Heart left ventricle (tissue), 16 donors: ENCODE measurements at regions not wholly inside any gene's neighbourhood (a gene's known extent, or its start where the extent isn't known, plus 50 kb on each side); places are given as distances from the start of the nearest gene placed in this dataset.

ENCODE experiments used
- ATAC-seq, 4 donors: fragments of 200-7000 bp; cut with Tn5 transposase; one replicate each; pipeline ENCODE4 v1.9.1; 2020 to 2022; ENCODE audit warnings: moderate library complexity in 4 of 4, mild to moderate bottlenecking in 3 of 4, moderate number of reproducible peaks in 1 of 4
- DNase-seq, 5 donors: peaks; one replicate each; pipeline ENCODE4 v3.0.0-alpha.2; 2020
- H3K27ac ChIP-seq, 12 donors: fragments of 200-600 bp; sonication (generic) in 4 of 12; one replicate each; pipeline versions ENCODE4 v1.5.0 to v1.8.0; 2016 to 2022; ENCODE audit warnings: mild to moderate bottlenecking in 2 of 12
- H3K27me3 ChIP-seq, 9 donors: fragments of 200-600 bp; sonication (generic) in 2 of 9; one replicate each; pipeline versions ENCODE4 v1.5.1 to v1.8.0; 2016 to 2022; ENCODE audit warnings: mild to moderate bottlenecking in 3 of 9
- H3K36me3 ChIP-seq, 9 donors: fragments of 200-600 bp; sonication (generic) in 2 of 9; one replicate each; pipeline versions ENCODE4 v1.5.0 to v1.8.0; 2018 to 2022; ENCODE audit warnings: mild to moderate bottlenecking in 2 of 9
- H3K4me1 ChIP-seq, 12 donors: fragments of 200-600 bp; sonication (generic) in 4 of 12; one replicate each; pipeline versions ENCODE4 v1.5.0 to v1.8.0; 2016 to 2022; ENCODE audit warnings: mild to moderate bottlenecking in 3 of 12
- H3K4me3 ChIP-seq, 12 donors: fragments of 200-600 bp; sonication (generic) in 4 of 12; one replicate each; pipeline versions ENCODE4 v1.5.0 to v1.8.0; 2017 to 2022; ENCODE audit warnings: mild to moderate bottlenecking in 9 of 12, moderate library complexity in 4 of 12
- H3K9me3 ChIP-seq, 12 donors: fragments of 200-600 bp; sonication (generic) in 4 of 12; one replicate each; pipeline versions ENCODE4 v1.5.0 to v1.8.0; 2016 to 2022; ENCODE audit warnings: mild to moderate bottlenecking in 1 of 12
- POLR2A ChIP-seq, 2 donors: fragments of 450-650 bp; IDR thresholded peaks; one replicate each; pipeline ENCODE4 v1.6.1; 2017; ENCODE audit warnings: antibody characterized with exemption in 2 of 2, mild to moderate bottlenecking in 2 of 2, moderate library complexity in 2 of 2
- WGBS, 4 donors: extraction: QIAGEN DNeasy Blood & Tissue Kit in 2 of 4; methylation state at CpG; one replicate each; pipeline versions ENCODE4 v1.1.5 to v1.1.7; 2013 to 2018; 5-methylcytosine and 5-hydroxymethylcytosine counted together
- intact Hi-C, 10 donors: fragments of 100-400 bp; cut with DNase I; formaldehyde crosslinking; loops; one replicate each; pipeline versions ENCODE4 v1.11.1 to v1.14.2; 2022
- TF ChIP-seq, protein P1 (sequence below), 12 donors: fragments of 200-600 bp; sonication (generic) in 4 of 12; IDR thresholded peaks; one replicate each; pipeline versions ENCODE4 v1.5.0 to v1.8.0; 2018 to 2022; ENCODE audit warnings: antibody characterized with exemption in 12 of 12, mild to moderate bottlenecking in 5 of 12
- donor health status: ischemic (EF 13 %, LVEDD 7.1; RV severe dilation, severe dysfunction).
- donor health status: healthy with polysubstance abuse.
- donor health status: DM: no; HTN: yes; CAD: no.
- donor health status: DM: no; HTN: no; CAD: no.
- donor health status: ischemic (EF 25% LVEDD 6.9; RV normal size, moderate dysfunction).
- donor health status: ischemic (EF 25% LVEDD 5.7; RV mildly dilated, moderate dysfunction).
- donor health status: healthy.
- donor health status: DM: yes; HTN: yes; CAD: no.
- donor health status: ischemic (EF 35%, LVEDD 5.7; RV mildly dilated, moderate dysfunction).
- donor health status: nonischemic (EF 11% LVEDD 7.7; RV severe dilation, severe dysfunction).
- donor health status: DM: yes; HTN: yes; CAD: no.
- donor health status: PGD.
- donor health status: ischemic (EF 29% LVEDD 5.4; RV normal size, mild dysfunction).
- donor health status: nonischemic (EF 23%, LVEDD 6.1; RV moderate dilation, normal function).

DNA sequence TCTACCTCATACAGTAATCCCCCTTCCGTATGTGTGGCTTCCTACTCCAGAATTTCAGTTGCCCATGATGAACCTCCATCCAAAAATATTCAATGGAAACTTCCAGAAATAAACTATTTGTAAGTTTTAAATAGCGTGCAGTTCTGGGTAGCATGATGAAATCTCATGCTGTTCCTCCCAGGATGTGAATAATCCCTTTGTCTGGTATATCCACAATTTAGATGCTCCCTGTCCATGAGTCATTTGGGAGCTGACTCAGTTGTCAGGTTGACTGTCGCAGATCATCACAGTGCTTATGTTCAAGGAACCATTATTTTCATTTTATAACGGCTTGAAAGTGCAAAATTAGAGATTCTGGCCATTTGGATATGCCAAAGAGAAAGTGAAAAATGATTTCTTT is 290.1 kb upstream of the CDH9 start:
- Histone ChIP-seq H3K4me1 (no peaks in the 10 kb centered on the region), H3K4me3 (no peak overlapping the region), H3K27me3 (no peaks in the 10 kb centered on the region), H3K9me3 (no peaks in the 10 kb centered on the region), H3K36me3 (no peaks in the 10 kb centered on the region), H3K27ac (no peak overlapping the region)
- intact Hi-C loops = no loop called here
- ATAC-seq = no peak
- TF ChIP-seq, protein P1, sequence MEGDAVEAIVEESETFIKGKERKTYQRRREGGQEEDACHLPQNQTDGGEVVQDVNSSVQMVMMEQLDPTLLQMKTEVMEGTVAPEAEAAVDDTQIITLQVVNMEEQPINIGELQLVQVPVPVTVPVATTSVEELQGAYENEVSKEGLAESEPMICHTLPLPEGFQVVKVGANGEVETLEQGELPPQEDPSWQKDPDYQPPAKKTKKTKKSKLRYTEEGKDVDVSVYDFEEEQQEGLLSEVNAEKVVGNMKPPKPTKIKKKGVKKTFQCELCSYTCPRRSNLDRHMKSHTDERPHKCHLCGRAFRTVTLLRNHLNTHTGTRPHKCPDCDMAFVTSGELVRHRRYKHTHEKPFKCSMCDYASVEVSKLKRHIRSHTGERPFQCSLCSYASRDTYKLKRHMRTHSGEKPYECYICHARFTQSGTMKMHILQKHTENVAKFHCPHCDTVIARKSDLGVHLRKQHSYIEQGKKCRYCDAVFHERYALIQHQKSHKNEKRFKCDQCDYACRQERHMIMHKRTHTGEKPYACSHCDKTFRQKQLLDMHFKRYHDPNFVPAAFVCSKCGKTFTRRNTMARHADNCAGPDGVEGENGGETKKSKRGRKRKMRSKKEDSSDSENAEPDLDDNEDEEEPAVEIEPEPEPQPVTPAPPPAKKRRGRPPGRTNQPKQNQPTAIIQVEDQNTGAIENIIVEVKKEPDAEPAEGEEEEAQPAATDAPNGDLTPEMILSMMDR (IDR thresholded peaks at IDR 0.05) = no peak
- no peak for TF ChIP-seq POLR2A (IDR thresholded peaks at IDR 0.05)
- WGBS, 4 donors = 72 to 78% (median 74%) methylated on average over 4 of the region's 4 CpGs
- no peak for DNase-seq

DNA sequence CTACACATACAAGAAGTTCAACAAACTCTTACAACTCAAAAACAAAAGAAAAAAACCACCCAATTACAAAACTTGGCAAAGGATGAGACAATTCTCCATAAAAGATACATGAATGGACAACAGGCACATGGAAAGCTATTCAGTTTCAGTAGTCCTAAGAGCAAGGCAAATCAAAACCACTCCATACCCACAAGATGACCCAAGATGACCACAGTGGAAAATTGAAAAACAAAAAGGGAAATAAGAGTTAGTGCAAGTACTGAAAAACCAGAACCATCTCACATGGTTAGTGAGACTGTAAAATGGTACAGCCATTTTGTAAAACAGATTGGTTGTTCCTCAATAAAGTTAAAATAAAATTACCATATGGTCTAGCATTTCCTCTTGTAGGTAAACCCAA is 287.1 kb upstream of the CDH9 start:
- no peak for DNase-seq
- no peak overlapping the region for H3K4me3 ChIP-seq

DNA sequence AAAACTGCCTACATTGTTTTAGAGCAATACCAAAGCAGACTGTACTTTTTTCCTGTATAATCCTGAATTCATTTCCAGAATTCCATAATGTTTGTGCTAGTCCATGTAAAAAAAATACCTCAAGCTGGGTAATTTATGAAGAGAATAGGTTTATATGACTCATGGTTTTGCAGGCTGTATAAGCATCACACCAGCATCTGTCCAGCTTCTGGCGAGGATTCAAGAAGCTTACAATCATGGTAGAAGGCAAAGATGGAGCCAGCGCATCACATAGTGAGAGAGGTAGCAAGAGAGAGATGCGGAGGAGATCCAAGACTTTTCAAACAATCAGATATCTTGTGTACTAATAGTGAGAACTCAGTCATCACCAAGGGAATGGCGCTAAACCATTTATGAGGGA is 280.3 kb upstream of the CDH9 start:
- 85 to 88% (median 88%) methylated on average over 4 of the region's 4 CpGs for WGBS, 4 donors
- no peak overlapping the region for H3K4me3 ChIP-seq
- intact Hi-C loops = no loop called here
- H3K4me1 ChIP-seq = no peaks in the 10 kb centered on the region
- H3K27ac ChIP-seq = no peak overlapping the region
- no peak for TF ChIP-seq POLR2A (IDR thresholded peaks at IDR 0.05)
- TF ChIP-seq, protein P1 (IDR thresholded peaks at IDR 0.05) = no peak
- H3K9me3 ChIP-seq = peaks cover 0 to 7% (median 0%) of the 10 kb centered on the region in 12 donors
- DNase-seq (no peak), ATAC-seq (no peak)
- H3K36me3 ChIP-seq = no peaks in the 10 kb centered on the region
- no peaks in the 10 kb centered on the region for H3K27me3 ChIP-seq

More for the DNA sequence above, 287.1 kb upstream of the CDH9 start:
- Histone ChIP-seq H3K36me3 (no peaks in the 10 kb centered on the region), H3K27ac (no peak overlapping the region), H3K27me3 (no peaks in the 10 kb centered on the region), H3K9me3 (peaks cover 0 to 7% (median 0%) of the 10 kb centered on the region in 12 donors), H3K4me1 (no peaks in the 10 kb centered on the region)
- intact Hi-C loops = no loop called here
- TF ChIP-seq, protein P1 (IDR thresholded peaks at IDR 0.05) = no peak
- no peak for TF ChIP-seq POLR2A (IDR thresholded peaks at IDR 0.05)
- ATAC-seq = no peak

DNA sequence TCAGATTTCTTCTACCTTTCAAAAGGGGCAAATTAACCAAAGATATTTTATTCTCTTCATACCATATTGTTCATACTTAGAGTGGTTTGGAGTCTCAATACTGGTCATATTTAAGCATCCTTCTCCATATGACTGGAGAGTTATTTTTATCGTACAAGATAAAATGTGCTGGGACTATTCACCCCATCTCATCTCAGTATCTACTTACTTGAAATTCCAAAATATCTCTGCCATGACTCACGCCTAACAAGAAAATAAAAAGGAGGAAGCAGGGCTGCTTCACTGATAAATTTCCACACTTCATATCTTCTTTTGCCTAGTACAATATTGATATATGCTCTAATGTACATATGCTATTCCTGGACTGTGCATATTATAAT is 277.9 kb upstream of the CDH9 start:
- DNase-seq = no peak
- intact Hi-C loops = no loop called here
- Histone ChIP-seq H3K27ac (no peak overlapping the region), H3K4me3 (no peak overlapping the region), H3K36me3 (no peaks in the 10 kb centered on the region), H3K9me3 (no peaks in the 10 kb centered on the region), H3K27me3 (no peaks in the 10 kb centered on the region), H3K4me1 (no peaks in the 10 kb centered on the region)
- no peak for TF ChIP-seq POLR2A (IDR thresholded peaks at IDR 0.05)
- TF ChIP-seq, protein P1 (IDR thresholded peaks at IDR 0.05) = no peak
- no peak for ATAC-seq
- 15 to 28% (median 19%) methylated on average over 2 of the region's 2 CpGs for WGBS, 4 donors
